ENCODE measurements at regions not wholly inside any gene's neighbourhood (a gene's known extent, or its start where the extent isn't known, plus 50 kb on each side); places are given as distances from the start of the nearest gene placed in this dataset.

DNA sequence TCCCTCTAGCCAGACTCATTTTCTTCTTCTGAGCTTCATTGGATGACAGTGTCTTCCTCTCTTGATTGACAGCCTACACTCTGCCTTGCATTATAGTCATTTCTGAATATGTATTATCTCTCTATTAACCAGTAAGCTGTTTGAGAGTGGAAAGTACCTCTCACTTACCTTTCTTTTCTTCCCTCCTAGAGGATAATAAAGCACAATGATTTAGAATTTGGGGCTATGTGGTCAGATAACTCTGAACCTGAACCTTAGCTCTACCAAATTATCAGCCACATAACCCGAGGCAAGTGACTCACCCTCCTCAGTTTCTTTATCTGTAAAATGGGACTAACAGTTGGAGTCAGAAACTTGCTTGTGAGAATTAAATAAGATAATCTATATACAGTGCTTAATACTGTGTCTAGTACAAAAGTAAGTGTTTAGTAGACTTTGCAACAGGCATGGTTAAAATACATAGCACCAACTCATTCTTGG is 331.8 kb upstream of the TBL1XR1 start:
- TF ChIP-seq POLR2A (IDR thresholded peaks at IDR 0.05; ENCODE audit: low read depth, low read length): no peak
- no peak for TF ChIP-seq POLR2AphosphoS5 (IDR thresholded peaks at IDR 0.05; ENCODE audit: low read depth, low read length)
